GM19324 (cell line): ENCODE measurements at regions not wholly inside any gene's neighbourhood (a gene's known extent, or its start where the extent isn't known, plus 50 kb on each side); places are given as distances from the start of the nearest gene placed in this dataset.

Experiments
- ATAC-seq: cut with Tn5 transposase; IDR thresholded peaks from one replicate; pipeline ENCODE4 v1.9.1; 2021; ENCODE audit warnings: mild to moderate bottlenecking, moderate library complexity; ENCODE audit not compliant: unreplicated experiment, low FRiP score

GRCh38 chr16:76885776-76886537, 305.0 kb upstream of the MON1B start:
- no peak for ATAC-seq

DNA sequence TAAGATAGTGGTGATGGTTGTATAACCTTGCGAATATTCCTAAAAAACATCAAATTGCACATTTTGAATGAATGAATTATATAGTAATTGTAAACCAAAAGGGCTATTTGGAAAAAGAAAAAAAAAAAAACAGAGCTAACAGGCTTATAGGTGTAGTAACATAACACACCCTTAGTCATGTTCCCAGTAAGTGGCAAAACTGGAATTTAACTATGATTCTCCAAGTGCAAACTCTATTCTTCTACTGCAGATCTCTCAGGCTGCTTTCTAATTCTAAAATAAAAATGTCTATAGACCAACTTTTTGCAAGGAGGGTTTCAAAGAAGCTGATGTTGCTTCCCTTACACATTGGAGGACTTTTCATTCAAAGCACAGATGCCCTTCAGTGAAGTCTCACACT, 293.2 kb upstream of the MON1B start:
- ATAC-seq = no peak

GRCh38 chr16:76899767-76900166, 291.2 kb upstream of the MON1B start:
- ATAC-seq = no peak

- no peak for ATAC-seq
These were observed 290.4 kb upstream of the MON1B start for GRCh38 chr16:76900285-76901263.

- ATAC-seq = no peak
These were observed 284.4 kb upstream of the MON1B start for GRCh38 chr16:76906552-76906951.

DNA sequence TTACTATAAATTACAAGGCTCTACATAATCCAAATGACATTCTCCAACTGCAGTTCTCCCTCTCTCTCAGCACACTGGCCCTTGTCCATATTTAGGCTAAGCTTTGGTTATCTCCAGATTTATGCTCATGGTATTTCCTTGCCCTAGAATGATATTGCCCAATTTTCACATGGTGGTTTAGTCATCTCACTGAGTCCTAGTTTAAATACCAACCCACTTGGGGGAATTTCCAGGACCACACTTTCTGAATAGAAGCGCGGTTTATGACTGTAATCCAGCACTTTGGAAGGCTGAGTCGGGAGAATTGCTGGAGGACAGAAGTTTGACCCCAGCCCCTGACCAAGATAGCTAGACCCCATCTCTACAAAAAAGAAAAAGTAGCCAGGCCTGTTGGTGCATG, 280.1 kb upstream of the MON1B start:
- no peak for ATAC-seq

DNA sequence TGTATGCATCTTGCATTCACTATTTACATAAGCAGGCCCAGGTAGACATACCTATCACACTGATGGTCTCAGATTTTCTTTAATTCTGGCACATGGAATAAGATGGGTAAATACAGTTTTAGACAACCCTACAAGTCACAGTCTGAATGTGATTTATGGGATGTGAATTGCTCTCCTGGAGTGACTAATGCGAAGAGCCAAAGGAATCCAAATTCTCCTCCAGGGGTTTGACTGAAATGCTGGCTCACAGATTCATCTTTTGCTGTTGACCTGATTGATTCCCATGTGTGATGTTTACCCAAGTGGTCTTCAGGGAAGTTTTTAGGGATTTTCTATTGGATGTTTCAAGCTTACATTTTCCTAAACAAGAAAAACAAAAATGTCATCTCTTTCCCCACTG, 277.9 kb upstream of the MON1B start:
- ATAC-seq = no peak

GRCh38 chr16:76926042-76926441, 264.9 kb upstream of the MON1B start:
- ATAC-seq = no peak

DNA sequence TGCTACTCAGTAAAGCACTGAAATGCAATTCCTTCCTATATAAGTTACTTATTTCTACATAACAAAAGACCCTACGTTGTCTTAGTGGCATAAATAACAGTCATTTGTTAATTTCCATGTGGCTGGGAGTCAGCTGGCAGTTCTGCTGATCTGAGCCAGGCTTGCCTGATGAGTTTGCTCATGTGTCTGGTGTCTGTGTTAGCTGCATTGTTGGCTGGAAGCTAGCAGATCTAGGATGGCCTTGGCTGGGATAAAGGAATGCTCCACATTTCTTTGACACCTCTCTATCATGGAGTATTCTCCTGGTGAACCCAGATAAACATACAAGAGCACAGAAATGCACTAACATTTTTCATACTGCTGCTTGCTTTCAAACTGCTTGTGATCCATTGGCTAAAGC, 264.4 kb upstream of the MON1B start:
- ATAC-seq = no peak

- no peak for ATAC-seq
These were observed 259.8 kb upstream of the MON1B start for GRCh38 chr16:76931186-76931585.

DNA sequence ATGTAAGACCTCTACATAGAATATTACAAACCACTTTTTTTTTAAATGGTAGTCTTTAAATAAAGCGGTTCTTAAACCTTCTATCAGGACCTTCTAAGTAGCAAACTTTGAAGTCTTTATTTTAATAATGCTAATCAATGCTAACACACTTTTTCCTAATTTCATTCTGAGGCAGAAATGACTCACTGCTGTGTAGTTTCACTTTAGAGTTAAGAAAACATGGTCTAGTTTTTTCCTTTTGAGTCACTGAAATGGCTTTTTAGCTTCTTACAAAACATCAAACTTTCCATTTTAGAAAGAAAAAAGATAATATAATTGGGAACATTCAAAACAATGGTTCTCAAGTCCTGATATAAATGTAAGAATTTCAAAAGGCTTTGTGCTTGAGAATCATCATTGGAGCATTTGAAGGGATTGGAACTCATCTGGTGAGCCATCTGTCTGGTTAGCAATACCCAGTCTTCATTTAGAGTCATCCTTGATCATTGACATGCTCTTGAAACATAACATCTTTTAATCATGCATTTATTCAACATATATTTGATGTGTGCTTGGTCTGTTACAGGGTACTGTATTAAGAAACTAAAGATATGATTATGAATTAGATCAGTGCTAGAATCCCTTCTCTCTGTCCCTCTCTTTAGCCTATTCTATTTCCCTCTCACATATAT, 258.3 kb upstream of the MON1B start:
- ATAC-seq = no peak

DNA sequence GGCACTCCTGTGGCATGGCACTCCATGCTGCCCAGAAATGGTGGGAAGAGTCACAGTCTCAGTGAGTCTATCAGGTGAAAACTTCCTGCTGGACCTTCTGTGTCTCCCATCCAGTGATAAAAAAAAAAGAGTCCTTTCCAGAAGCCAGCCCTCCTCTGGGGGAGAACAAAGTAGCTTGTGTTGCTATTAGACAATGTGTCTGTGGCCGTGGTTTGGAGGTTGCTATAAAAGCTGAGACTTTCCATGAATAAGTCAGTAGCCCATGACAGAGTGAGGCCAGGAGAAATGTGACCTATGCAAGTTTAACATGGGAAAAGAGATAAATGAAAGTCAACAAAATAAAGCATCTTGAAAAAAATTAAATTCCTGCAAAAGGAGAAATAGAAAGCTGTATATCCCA, 250.7 kb upstream of the MON1B start:
- ATAC-seq = no peak

- ATAC-seq = no peak
These were observed 249.9 kb upstream of the MON1B start for GRCh38 chr16:76941113-76941512.

DNA sequence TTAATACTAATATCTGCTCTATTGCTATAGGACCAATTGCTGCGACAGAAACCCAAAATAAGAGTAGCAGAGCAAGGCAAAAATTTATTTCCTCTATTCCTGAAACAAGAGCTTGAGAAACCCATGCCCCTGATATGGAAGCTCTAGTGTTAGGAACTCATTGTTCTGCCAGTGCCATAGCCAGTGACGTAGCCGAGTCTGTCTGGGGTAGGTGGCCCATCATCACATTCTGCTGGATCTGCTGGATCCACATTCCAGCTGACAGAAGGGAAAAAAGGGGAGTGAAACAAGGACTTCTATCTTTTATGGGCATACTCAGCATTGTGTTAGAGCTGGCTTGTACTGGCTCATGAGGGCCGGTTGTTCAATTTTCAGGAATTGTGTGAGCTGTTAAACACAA, 248.9 kb upstream of the MON1B start:
- no peak for ATAC-seq

- no peak for ATAC-seq
These were observed 247.1 kb upstream of the MON1B start for GRCh38 chr16:76943921-76944320.

GRCh38 chr16:76946879-76947278, 244.1 kb upstream of the MON1B start:
- no peak for ATAC-seq

GRCh38 chr16:76947749-76948148, 243.2 kb upstream of the MON1B start:
- ATAC-seq = no peak

GRCh38 chr16:76955629-76956028, 235.4 kb upstream of the MON1B start:
- no peak for ATAC-seq

GRCh38 chr16:76956394-76956793, 234.6 kb upstream of the MON1B start:
- no peak for ATAC-seq

DNA sequence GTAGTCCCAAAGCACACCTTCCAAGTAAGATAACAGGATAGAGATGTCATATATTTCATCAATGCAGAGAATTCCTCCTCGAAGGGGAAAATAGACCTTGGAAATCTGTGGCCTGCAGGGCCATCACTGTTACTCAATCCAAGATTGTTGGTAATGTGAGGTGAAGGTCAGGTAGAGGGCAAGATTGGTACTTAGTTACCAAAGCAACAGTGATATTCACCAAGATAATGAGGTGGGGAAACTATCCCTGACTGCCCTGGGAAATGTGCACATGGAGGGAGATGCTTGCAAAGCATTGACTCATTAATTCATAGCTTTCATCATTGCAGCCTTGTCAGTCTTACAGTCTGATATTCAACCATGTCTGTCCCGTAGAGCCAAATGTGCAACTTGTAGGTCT, 234.1 kb upstream of the MON1B start:
- no peak for ATAC-seq

DNA sequence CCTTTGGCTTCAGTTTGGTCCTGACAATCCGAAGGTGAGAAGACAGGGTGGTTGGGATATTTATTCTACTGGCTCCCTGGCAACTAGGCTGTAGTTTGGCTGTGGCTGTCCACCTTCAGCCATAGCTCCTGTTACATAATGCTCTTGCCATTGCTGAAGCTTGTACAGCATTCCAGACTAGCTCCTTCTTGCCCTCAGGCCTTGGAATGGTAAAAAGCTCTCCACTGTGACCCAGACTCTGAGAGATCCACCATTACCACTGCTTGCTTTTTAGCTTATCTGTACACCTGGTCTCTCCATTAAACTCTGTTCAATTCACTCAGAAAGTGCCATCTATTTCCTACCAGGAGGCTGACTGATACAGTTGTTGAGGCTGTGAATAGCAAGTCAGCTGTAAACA, 231.8 kb upstream of the MON1B start:
- no peak for ATAC-seq
